HG02885 (cell line): ENCODE measurements at regions not wholly inside any gene's neighbourhood (a gene's known extent, or its start where the extent isn't known, plus 50 kb on each side); places are given as distances from the start of the nearest gene placed in this dataset.
"Not testable (repeated sequence)": the region's sequence is repeated elsewhere in the genome, so short reads cannot be mapped to it uniquely, and the experiment has no call there.

Experiments used
- ATAC-seq: cut with Tn5 transposase; IDR thresholded peaks from one replicate; pipeline ENCODE4 v1.9.1; 2021; ENCODE audit warnings: mild to moderate bottlenecking; ENCODE audit not compliant: unreplicated experiment, poor library complexity

DNA sequence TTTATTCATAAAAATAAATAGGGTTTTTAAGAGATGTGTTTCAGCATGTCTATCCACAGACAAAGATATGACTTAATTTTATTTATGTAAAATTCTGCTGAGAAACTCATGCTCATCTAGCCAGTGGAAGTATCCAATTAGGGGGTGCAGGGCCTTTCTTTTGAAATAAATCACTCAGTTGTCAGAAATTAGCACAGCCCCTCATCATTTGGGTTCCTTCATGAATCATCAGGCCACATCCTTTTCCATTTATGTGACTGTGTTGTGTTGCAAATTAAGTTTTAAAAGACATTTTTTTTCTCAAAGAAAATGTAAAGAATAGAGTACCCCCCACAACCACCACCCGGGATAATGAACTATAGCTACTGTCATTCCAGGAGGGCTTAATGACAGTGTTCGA is 185.8 kb downstream of the NRP2 start:
- no peak for ATAC-seq

GRCh38 chr2:205867371-205867770 is 185.1 kb downstream of the NRP2 start:
- no peak for ATAC-seq

DNA sequence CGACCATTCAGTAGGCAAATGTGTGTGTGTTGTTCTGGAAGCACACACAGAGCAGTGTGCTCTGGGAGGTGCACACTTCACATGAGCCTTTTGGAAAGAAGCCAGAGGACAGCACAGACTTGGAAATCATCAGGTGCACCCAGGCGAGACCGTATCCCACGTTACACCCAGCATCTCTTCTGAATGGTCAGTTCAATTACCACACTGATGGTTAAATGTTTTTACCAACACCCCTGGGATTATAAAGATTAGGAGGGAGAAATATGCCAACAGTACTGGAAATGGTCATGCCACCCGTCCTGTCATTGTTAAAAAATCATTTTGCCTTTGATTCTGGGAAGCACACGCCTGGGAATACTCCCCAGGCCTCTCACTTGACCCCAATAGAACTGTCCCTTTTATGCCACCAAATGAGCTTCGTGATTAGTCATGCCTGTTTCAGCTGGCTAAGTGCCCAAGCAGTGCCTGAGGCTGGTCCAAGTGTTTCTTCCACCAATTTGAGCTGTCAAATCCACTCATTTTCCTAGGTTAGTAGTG is 183.7 kb downstream of the NRP2 start:
- no peak for ATAC-seq

GRCh38 chr2:205865056-205865455 is 182.8 kb downstream of the NRP2 start:
- no peak for ATAC-seq

DNA sequence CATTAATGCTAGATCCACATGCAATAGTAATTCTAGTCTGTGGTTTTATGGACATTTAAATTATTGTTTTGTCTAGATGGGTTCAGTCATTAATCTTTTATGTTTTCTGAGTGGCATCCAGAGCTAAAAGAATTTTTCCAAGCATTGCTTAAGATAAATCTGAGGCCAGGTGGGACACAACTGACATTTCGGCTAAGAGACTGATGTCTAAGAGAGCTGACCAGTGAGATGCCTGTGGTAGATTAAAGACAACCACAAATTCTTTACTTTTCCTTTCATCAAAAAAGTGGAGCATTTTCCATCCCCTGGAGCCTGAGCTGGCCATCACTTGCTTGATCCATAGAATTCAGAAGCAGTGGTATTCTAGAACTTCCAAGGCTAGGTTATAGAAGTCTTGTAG is 182.2 kb downstream of the NRP2 start:
- ATAC-seq: no peak

DNA sequence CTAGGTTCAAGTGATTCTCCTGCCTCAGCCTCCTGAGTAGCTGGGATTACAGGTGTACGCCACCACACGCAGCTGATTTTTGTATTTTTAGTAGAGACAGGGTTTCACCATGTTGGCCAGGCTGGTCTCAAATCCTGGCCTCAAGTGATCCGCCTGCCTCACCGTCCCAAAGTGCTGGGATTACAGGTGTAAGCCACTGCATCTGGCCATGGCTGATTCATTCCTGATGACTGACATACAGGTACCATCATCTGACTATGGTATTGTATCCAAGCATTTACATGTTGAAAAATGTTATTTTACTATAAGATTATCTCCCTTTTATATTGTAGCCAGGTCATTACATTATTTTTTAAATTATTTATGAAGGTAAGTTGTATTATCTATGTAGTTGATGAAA is 180.5 kb downstream of the NRP2 start:
- ATAC-seq: not testable (repeated sequence)

- ATAC-seq: no peak
Observed at GRCh38 chr2:205860885-205861284, 178.6 kb downstream of the NRP2 start.

DNA sequence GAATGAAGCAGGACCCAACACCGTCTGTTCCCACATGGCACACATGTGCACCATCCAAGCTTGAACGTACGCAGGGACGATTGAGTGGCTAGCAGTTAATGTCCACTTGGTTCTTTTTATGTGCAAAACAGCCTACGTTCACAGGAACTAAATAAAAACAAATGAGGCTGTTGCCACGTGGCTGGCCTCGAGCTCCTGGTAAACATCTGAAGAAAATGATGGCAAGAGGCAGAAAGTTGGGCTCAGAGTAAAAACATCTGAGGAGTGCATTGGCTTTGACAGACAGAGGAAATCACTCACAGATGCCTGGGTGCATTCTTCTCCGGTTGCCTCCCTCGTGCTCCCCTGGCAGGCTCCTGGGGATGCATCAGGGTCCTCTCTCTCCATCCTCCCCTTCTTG is 177.9 kb downstream of the NRP2 start:
- no peak for ATAC-seq

GRCh38 chr2:205858881-205859441 is 176.7 kb downstream of the NRP2 start:
- peak; percentile 61 for ATAC-seq

DNA sequence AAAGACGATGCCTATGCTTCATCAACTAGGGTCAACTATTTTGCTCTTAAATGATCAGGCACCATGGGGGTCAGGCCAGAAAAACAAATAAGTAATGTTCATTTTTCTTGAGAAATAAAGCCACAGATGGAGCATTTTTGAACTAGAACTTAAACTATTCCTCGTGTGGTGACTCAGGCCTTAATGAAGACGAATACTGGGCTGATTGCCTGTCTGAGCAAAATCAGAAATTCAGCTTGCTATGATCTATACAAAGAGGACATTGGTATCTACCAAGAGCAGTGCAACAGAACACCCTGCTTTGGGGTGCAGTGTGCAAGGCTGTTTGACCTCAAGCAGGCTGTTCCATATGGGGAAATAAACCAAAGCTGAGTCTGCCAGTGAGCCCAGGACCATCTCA is 176.0 kb downstream of the NRP2 start:
- ATAC-seq: no peak

- peak; percentile 82 for ATAC-seq
Observed at GRCh38 chr2:205857520-205858237, 175.4 kb downstream of the NRP2 start.

GRCh38 chr2:205852457-205852856 is 170.2 kb downstream of the NRP2 start:
- no peak for ATAC-seq

- no peak for ATAC-seq
Observed at GRCh38 chr2:205850611-205851010, 168.3 kb downstream of the NRP2 start.

- no peak for ATAC-seq
Observed at GRCh38 chr2:205850132-205850531, 167.8 kb downstream of the NRP2 start.

GRCh38 chr2:205849136-205849535 is 166.8 kb downstream of the NRP2 start:
- no peak for ATAC-seq

DNA sequence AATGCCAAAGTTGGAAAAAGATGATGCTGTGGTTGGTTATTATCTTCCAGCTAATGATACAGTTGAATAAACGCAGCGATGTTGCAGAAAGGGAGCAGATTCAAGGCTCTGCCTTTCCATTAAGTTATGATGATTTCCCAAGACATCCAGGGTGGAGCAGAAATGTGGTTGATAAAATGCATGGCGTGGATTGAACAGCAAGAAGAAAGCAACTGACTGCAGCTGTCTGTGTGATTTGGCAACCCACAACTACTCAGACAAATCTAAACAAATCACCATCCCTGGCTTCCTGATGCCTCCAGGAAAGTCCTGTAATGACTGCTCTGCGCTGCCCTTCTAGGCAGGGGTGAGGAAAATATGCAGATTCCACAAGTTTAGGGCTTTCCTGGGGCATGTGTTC is 166.3 kb downstream of the NRP2 start:
- no peak for ATAC-seq
